Smooth muscle cell (in vitro differentiated cells): ENCODE measurements at regions not wholly inside any gene's neighbourhood (a gene's known extent, or its start where the extent isn't known, plus 50 kb on each side); places are given as distances from the start of the nearest gene placed in this dataset.

Experiments used
- DNase-seq: peaks from one replicate; lab custom pipeline; 2025; ENCODE audit not compliant: unreplicated experiment; lab: John Stamatoyannopoulos, UW
- H2AFZ ChIP-seq: fragments of 200-600 bp; sonication (generic); 2 replicates; pipeline ENCODE4 v1.6.0; 2016; ENCODE audit warnings: antibody characterized with exemption, low read depth, mild to moderate bottlenecking
- H3F3A ChIP-seq: fragments of 200-600 bp; sonication (generic); 2 replicates; pipeline ENCODE4 v1.6.0; 2017; ENCODE audit warnings: antibody characterized with exemption, low read depth
- H3K27ac ChIP-seq: fragments of 200-600 bp; sonication (generic); 2 replicates; pipeline ENCODE4 v1.5.1; 2016; ENCODE audit warnings: low read depth, mild to moderate bottlenecking
- H3K27me3 ChIP-seq: fragments of 200-600 bp; sonication (generic); 2 replicates; pipeline ENCODE4 v1.6.1; 2016; ENCODE audit warnings: low read depth, mild to moderate bottlenecking
- H3K36me3 ChIP-seq: fragments of 200-600 bp; sonication (generic); 2 replicates; pipeline ENCODE4 v1.5.1; 2016; ENCODE audit warnings: low read depth
- H3K4me1 ChIP-seq: fragments of 200-600 bp; sonication (generic); 2 replicates; pipeline ENCODE4 v1.5.1; 2016; ENCODE audit warnings: low read depth
- H3K4me2 ChIP-seq: fragments of 200-600 bp; sonication (generic); 2 replicates; pipeline ENCODE4 v1.6.0; 2016; ENCODE audit warnings: mild to moderate bottlenecking
- H3K4me3 ChIP-seq: fragments of 200-600 bp; sonication (generic); 2 replicates; pipeline ENCODE4 v1.5.1; 2016; ENCODE audit warnings: mild to moderate bottlenecking
- H3K79me2 ChIP-seq: fragments of 200-600 bp; sonication (generic); 2 replicates; pipeline ENCODE4 v1.6.0; 2016; ENCODE audit warnings: low read depth, mild to moderate bottlenecking
- H3K9ac ChIP-seq: fragments of 200-600 bp; sonication (generic); 2 replicates; pipeline ENCODE4 v1.6.0; 2016; ENCODE audit warnings: low read depth
- H3K9me3 ChIP-seq: fragments of 200-600 bp; sonication (generic); replicated peaks from 2 replicates; pipeline ENCODE4 v1.5.1; 2016; ENCODE audit warnings: low read depth
- H4K20me1 ChIP-seq: fragments of 200-600 bp; sonication (generic); 2 replicates; pipeline ENCODE4 v1.6.0; 2016; ENCODE audit warnings: low read depth
- WGBS: methylation state at CpG from one replicate; pipeline ENCODE4 v1.1.7; 2016; ENCODE audit warnings: low lambda C conversion rate; 5-methylcytosine and 5-hydroxymethylcytosine counted together
- TF ChIP-seq, protein P1 (sequence below): fragments of 200-600 bp; sonication (generic); IDR thresholded peaks from 2 replicates; pipeline ENCODE4 v1.5.1; 2017; ENCODE audit warnings: borderline replicate concordance, mild to moderate bottlenecking, antibody characterized with exemption; ENCODE audit not compliant: insufficient read depth, poor library complexity, severe bottlenecking

DNA sequence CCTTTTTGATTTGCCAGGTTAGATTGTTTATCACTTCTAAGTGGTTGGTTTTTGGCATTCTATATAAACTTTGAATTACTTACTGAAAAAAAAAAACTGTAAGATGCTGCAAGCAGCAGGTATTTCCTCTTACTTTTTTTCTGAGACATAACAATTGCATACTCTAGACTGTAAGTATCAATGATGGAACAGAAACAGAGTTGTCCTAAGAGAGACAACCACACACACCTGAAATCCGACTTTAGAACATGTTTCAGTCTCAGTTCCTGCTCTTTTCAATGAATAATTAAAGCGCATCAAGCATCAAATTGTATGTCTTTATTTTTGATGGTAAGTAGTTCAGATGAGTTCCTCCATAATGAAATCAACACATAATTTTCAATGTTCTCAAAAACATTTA is 105.3 kb upstream of the KHDRBS2 start:
- no peak overlapping the region for H2AFZ ChIP-seq
- no peak overlapping the region for H3K4me2 ChIP-seq
- WGBS = 98% methylated on average over 2 of the region's 2 CpGs
- H3K79me2 ChIP-seq = no peaks in the 10 kb centered on the region
- H3K9ac ChIP-seq = no peak overlapping the region
- H3K4me3 ChIP-seq = no peak overlapping the region
- H3K9me3 ChIP-seq = no peaks in the 10 kb centered on the region
- no peak for DNase-seq
- H3K36me3 ChIP-seq = no peaks in the 10 kb centered on the region
- peaks cover 6% of the 10 kb centered on the region for H3K4me1 ChIP-seq
- H3K27ac ChIP-seq = no peak overlapping the region
- TF ChIP-seq, protein P1, sequence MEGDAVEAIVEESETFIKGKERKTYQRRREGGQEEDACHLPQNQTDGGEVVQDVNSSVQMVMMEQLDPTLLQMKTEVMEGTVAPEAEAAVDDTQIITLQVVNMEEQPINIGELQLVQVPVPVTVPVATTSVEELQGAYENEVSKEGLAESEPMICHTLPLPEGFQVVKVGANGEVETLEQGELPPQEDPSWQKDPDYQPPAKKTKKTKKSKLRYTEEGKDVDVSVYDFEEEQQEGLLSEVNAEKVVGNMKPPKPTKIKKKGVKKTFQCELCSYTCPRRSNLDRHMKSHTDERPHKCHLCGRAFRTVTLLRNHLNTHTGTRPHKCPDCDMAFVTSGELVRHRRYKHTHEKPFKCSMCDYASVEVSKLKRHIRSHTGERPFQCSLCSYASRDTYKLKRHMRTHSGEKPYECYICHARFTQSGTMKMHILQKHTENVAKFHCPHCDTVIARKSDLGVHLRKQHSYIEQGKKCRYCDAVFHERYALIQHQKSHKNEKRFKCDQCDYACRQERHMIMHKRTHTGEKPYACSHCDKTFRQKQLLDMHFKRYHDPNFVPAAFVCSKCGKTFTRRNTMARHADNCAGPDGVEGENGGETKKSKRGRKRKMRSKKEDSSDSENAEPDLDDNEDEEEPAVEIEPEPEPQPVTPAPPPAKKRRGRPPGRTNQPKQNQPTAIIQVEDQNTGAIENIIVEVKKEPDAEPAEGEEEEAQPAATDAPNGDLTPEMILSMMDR = no peak
- H4K20me1 ChIP-seq = no peaks in the 10 kb centered on the region
- no peaks in the 10 kb centered on the region for H3K27me3 ChIP-seq
- no peaks in the 10 kb centered on the region for H3F3A ChIP-seq

DNA sequence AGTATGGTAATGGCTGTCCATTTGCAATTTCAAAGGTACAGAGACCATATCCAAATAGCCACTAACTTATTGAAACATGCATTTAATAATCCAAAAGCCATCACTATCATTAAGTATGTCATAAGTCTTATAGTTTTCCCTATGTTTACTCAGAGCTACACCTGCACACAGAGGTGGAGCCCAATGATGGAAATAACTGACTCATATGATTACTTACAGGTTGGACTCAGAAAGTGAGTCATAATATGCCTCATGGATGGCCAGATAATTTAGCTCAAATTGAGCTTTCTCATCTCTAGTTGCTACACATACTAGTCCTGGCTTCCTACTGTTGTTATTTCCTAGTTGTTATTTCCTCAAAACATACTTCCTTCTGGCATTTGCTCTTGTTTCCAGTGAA is 104.4 kb upstream of the KHDRBS2 start:
- Histone ChIP-seq H3F3A (no peaks in the 10 kb centered on the region), H4K20me1 (no peaks in the 10 kb centered on the region), H3K9me3 (no peaks in the 10 kb centered on the region), H3K36me3 (no peaks in the 10 kb centered on the region), H3K4me3 (no peak overlapping the region), H2AFZ (no peak overlapping the region), H3K79me2 (no peaks in the 10 kb centered on the region), H3K4me1 (peaks cover 6% of the 10 kb centered on the region), H3K9ac (no peak overlapping the region), H3K4me2 (no peak overlapping the region), H3K27ac (no peak overlapping the region), H3K27me3 (no peaks in the 10 kb centered on the region)
- TF ChIP-seq, protein P1 = no peak
- DNase-seq = no peak

DNA sequence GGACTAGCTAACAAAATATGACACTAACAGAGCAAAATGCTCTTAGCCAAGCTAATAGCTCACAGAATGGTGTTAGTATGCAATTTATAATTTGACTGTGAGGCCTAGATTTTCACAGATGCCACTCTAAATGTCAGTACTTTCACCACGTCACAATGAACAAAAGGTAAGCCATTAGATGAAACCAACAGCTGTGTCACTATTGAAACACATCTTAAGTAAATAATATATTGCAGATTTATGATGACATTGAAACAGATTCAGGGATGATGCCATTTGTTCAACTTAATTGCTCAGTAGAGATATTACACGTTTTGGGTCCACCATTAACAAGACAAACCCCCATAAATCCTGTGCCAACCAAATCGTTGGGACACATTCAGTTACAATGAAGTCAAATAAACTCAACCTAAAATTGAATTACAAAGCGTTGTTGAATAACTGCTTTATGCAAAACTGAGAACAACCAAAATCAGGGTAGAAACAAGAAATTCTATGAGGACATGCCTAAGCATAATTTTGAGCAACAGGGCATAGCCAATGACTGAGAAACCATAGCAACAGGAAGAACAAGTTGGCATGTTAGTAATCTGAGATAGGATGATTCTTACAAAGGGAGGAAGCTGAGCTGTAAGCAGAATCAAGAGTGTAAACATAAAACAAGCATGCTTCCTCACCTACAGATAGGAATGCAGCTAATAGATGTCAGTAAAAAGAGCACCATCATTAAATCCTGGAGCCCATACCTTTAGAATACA is 85.6 kb upstream of the KHDRBS2 start:
- H3F3A ChIP-seq = no peaks in the 10 kb centered on the region
- TF ChIP-seq, protein P1 = no peak
- no peaks in the 10 kb centered on the region for H4K20me1 ChIP-seq
- H3K27ac ChIP-seq = no peak overlapping the region
- no peaks in the 10 kb centered on the region for H3K36me3 ChIP-seq
- H3K9me3 ChIP-seq = no peaks in the 10 kb centered on the region
- no peaks in the 10 kb centered on the region for H3K4me1 ChIP-seq
- no peak for DNase-seq
- H3K27me3 ChIP-seq = no peaks in the 10 kb centered on the region
- H3K9ac ChIP-seq = no peak overlapping the region
- H3K4me2 ChIP-seq = no peak overlapping the region
- no peak overlapping the region for H3K4me3 ChIP-seq
- H2AFZ ChIP-seq = no peak overlapping the region
- 82% methylated on average over 4 of the region's 4 CpGs for WGBS
- no peaks in the 10 kb centered on the region for H3K79me2 ChIP-seq

DNA sequence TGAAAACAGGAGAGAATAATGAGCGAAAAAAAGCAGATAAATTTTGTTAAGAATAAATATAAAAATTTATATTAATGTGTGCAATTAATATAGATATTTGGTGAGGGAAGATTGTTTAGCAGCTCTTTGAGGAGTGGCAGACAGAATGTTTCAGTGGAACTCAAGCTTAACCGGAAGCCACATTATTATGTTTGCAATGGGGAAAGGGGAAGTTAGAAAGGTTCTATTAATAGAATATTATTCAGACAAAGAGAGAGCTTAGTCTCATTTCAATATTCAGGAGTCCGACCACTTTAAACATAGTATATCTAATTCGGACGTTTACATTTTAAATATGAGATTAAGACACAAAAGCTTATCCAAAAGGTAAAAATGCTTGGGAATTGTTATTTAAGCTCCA is 81.6 kb upstream of the KHDRBS2 start:
- H3K4me1 ChIP-seq = no peaks in the 10 kb centered on the region
- DNase-seq = no peak
- no peaks in the 10 kb centered on the region for H3K9me3 ChIP-seq
- H3K79me2 ChIP-seq = no peaks in the 10 kb centered on the region
- no peaks in the 10 kb centered on the region for H3F3A ChIP-seq
- no peak overlapping the region for H3K27ac ChIP-seq
- H3K4me3 ChIP-seq = no peak overlapping the region
- no peaks in the 10 kb centered on the region for H3K36me3 ChIP-seq
- H3K27me3 ChIP-seq = no peaks in the 10 kb centered on the region
- TF ChIP-seq, protein P1 = no peak
- WGBS = 93% methylated on average over 5 of the region's 5 CpGs
- H2AFZ ChIP-seq = no peak overlapping the region
- H4K20me1 ChIP-seq = no peaks in the 10 kb centered on the region
- H3K4me2 ChIP-seq = no peak overlapping the region
- no peak overlapping the region for H3K9ac ChIP-seq
